ENCODE measurements at regions not wholly inside any gene's neighbourhood (a gene's known extent, or its start where the extent isn't known, plus 50 kb on each side); places are given as distances from the start of the nearest gene placed in this dataset.

- TF ChIP-seq EZH2 (IDR thresholded peaks at IDR 0.05; ENCODE audit: insufficient read depth, poor library complexity, severe bottlenecking) = no peak
- no peak for TF ChIP-seq EZH2phosphoT487 (IDR thresholded peaks at IDR 0.05; ENCODE audit: insufficient read depth, low read depth)
Measured at GRCh38 chr2:18209934-18210639, 331.6 kb downstream of the KCNS3 start.

Data from GM23248 (cell line).